NCI-H128 (cell line): ENCODE measurements at regions not wholly inside any gene's neighbourhood (a gene's known extent, or its start where the extent isn't known, plus 50 kb on each side); places are given as distances from the start of the nearest gene placed in this dataset.

Source experiments
- DNase-seq: peaks from one replicate; lab custom pipeline; 2025; ENCODE audit not compliant: unreplicated experiment; lab: John Stamatoyannopoulos, UW

DNA sequence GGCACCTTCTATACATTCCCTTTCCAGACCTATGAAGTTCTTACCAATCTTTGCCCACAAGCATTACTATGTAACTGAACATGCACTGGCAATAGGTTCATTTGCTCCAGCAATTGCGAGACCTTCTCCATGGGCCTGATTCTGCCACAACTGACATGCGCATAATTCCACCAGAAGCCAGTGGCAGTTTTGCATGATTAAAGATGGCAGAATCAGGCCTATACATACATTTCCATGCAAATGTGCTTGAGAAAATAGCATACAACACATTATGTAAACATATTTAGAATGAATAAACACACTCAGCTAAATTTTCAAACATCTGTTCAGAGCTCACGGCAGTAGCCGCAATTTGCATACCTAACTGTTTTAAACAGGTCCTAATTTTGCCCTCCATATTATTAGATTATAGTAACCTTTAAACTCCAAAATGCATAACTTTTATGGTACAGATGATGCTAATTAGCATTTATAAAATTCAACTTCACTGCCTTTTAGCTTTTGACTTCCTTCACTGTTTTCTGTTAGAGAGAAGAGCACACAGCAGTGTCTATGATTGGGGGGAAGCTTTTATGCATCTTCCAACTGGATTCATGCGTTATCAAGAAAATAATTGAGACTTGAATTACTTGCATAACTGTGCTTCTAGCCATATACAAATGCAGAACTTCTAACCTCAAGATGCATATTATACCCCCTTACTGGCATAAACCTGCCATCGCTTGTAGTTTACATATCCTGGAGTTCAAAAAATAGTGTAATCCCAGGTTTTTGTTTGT, 155.3 kb upstream of the CDH19 start:
- no peak for DNase-seq

DNA sequence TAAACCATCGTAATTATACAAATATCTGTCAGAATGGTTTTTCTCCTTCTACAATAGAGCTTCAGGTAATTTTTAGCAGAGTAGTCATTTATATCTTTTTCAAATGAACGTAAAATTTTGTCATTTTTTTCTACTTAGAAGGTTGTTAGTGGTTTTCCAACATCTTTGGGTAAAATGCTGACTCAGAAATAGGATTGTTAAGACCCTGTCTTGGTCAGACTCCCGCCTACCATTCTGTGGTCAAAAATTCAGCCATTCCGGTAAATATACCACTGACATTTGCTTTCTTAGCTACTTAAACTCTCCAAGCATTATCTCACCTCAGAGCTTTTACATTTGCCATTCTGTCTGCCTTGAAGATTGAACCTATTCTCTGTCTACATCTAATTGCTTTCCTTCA, 154.1 kb upstream of the CDH19 start:
- no peak for DNase-seq

DNA sequence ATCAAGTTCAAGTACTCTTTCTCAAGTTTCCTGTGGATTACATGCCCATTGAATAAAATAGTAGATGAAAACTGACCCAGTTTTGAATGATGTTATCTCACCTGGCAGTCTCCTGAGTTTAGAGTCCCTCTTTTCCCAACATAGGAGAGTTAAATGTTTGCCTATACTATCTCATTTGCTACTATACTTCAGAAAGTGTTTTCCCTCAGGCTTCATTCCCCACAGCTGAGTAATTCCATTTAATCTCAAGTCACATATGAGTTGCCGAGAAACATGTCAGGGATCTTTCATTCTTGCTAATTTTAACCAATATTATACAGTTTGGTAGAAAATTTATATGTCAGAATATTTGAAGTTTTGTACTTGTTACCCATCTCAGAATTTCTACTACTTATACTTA, 150.4 kb upstream of the CDH19 start:
- DNase-seq = no peak

DNA sequence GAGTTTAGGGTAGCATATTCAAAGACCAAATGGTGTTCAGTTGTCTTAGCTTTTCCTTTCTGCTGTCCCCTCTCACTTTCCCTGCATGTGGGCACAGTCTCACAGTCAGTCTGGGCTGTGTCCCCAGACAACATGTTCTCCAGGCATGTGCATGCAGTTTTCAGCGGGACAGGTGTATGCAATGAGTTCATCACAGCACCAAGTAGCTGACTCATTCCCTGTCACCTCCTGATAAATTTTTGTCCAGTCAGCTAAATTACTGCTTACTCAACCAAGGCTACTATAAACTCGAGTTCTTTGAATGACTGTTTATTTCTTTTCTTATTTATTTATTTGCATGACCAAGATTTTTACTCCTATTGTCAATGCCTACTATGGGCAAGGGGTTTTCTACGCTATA, 148.8 kb upstream of the CDH19 start:
- DNase-seq = no peak

DNA sequence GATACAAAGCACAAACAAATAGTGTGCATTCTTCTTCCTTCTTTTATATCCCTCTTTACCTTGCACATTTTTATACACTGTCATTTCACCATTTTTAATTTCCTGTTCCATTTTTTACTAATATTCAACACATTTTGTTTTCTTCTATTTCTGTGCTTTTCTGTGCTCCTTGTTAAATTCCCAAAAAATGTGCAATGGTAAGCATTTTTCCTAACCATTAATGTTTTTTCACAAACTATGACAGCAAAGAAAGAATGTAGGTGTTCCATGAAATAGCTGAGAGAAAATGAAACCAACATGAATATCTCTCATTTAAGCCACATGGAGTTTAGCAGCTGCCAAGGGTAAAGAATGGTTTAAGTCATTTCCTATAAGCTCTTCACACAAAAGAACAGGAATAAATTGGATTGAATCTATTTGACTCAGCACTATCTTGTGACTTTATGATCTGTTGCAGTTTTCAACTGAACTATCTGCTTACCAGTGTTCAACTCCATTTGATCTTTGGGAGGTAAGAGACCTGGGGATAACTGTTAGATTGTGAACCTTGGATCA, 145.7 kb upstream of the CDH19 start:
- no peak for DNase-seq

DNA sequence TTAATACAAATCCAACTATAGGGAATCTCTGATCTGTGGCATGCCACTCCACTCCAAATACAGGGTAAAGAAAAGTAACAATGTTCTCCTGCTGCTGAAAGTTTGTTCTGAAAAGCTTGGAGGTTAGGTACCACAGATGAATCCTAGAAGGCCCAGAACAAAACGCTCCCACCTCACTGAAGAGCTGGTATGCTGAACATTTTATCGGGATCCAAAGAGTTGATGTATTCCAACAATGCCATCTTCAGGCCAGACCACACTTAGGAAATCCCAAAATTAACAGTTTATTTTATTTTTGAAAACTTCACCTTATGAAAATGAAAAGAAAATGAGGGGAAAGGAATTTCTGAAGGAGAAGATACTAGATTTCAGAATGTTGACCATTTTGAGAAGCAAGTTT, 145.1 kb upstream of the CDH19 start:
- no peak for DNase-seq

DNA sequence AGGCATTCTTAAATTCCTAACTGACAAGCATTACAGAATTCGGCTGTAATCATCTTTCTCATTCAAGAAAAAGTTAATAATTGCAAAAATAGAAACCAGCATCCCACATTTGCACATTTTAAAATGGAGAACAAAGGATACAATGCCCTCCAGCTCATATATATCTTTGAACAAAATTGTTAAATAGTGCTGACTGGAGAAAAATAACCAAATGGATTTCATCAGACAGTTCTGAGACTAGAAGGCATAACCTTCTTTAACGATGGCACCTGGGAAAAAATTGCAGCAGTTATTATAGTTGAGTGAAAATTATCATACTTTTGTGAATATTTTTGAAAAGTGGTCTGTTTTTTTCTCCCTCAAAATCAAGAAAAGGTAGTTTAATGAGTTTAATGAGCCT, 138.9 kb upstream of the CDH19 start:
- DNase-seq = no peak

DNA sequence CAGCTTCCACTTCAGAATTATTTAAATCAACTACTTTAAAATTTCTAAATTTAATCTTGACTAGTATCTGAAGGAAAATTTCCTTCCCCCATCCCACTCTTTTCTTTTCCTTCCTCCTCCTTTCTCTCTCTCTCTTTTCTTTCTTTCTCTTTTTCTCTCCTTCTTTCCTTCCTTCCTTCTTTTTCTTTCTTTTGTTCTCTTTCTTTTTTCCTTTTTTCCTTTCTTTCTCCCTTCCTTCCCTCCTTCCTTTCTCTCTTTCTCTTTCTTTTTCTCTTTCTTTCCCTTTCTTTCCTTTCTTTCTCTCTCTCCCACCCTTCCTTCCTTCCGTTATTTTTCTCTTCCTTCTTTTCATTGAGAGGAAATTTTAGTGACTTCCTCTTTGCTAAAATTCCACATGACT, 132.0 kb upstream of the CDH19 start:
- no peak for DNase-seq

DNA sequence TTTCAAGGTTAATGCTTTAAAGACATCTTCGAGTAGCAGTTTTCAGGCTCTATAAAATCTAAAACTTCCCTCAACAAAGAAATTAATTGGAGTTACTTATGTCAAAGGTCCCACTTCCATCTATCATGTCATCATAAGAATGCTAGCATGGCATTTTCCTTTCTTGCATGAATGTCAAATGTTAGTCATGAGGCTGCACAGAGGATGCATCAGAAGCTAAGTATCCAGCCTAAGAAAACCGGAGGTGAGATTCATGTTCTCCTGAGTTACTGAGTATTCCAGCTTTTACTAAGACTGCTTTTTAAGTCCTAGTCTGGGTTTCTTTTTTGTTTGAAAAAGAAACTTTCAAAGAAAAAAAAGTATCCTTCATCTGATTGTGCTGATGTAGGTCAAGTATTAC, 130.6 kb upstream of the CDH19 start:
- no peak for DNase-seq

DNA sequence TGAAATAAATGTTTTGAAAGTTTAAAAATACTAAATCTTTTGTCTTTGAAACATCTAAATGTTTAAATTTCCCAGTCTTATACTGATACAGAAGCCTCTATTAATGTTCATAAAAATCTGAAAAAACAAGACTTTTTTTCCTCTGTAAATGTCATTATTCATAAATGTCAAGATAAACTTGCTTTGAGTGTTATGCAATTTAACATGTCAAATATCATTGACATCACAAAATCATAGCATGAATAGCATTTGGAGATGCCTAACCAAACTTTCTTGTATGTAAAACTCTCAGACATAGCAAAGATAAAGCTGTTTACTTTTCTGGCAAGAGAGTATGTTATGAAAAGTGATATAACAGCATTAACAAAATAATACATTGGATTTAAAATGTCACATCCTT, 128.0 kb upstream of the CDH19 start:
- DNase-seq = no peak

DNA sequence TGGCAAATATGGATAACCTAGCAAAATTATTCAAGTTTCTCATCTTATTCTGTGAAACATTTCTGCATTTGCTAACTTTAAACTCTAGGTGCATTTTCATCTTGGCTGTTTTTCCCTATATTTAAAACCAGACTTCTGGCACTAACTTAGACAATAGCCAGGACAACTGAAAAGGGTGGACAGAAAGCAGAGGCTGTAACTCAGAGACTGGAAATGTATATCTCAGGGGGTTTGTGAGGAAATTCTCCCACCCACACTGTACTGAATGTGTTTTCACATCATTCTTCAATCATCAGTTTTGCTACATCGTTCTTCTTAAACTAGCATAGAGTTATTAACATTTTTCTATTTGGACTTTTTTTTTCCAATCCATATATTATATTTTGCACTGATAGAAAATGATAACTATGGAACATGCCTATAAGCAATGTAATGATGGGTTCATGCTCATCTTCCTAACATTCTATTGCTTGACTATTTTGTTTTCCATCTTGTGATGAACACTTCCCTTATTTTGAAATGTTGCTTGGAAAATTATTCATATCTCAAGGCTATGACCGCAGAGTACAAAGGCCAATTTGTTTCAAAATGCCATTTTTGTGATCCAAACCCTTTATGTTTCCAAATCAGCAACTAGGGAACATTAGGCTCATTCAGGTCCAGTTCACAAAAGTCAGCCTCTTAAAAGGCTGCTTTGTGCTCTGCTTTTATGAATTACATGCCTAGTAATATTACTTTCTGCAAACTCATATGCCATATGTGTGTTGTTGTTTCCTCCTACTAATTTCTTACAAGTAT, 125.8 kb upstream of the CDH19 start:
- no peak for DNase-seq

DNA sequence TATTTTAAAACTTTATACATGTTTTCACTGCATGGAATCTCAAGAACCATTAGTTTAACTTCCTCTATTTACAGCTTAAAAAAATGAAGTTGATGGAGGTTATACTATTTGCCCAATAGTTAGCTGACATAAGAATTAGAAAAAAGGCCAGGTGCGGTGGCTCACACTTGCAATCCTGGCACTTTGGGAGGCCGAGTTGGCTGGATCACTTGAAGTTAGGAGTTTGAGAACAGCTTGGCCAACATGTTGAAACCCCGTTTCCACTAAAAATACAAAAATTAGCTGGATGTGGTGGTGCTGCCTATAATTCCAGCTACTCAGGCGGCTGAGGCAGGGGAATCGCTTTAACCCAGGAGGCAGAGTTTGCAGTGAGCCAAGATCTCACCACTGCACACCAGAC, 125.1 kb upstream of the CDH19 start:
- no peak for DNase-seq

DNA sequence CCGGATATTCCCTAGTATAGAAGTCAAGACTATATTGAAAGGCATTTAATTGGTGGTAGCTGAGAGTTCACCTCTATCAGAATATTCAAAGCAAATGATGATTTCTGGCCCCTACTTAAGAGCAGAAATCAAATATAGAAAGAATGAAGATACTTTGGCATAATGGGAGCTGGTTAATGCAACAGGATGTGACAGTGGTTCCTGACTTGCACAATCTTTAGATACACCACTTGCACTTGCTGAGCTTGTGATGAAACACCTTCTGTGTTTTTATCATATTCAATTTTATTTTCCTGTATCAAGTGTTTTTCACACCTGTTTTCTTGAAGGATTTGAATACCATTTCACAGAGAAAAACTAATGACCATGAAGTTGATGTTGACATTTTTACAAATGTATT, 124.1 kb upstream of the CDH19 start:
- no peak for DNase-seq

DNA sequence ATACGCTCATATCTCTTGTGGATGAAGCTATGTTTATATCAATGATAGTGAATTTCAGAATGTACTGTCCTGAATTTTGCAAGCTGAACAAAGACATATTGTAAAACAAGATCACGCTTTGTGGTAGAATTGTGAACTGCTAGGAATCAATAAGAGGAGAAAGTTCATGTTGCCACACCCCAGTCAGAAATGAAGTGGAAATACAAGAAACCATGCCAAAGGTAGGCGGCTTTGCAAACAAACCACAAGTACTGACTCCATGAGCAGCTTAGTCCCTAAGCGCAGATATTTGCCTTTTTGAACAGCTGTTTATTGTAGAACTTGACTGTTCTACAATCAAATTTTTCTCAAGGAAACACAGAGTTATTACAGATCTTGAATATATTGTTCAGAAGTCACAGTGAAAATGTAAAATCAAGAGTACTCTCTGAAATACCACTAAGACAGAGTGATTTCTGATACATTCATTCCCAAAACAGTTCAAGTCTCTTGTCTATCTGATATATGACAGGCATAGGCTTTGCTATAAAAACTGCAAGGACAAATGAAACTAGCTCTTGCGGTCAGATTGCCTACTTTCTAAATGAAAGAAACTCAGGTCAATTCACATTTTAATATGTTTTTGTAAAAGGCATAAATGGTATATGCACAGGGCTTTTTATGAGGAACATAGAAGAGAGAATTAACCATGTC, 120.9 kb upstream of the CDH19 start:
- no peak for DNase-seq

DNA sequence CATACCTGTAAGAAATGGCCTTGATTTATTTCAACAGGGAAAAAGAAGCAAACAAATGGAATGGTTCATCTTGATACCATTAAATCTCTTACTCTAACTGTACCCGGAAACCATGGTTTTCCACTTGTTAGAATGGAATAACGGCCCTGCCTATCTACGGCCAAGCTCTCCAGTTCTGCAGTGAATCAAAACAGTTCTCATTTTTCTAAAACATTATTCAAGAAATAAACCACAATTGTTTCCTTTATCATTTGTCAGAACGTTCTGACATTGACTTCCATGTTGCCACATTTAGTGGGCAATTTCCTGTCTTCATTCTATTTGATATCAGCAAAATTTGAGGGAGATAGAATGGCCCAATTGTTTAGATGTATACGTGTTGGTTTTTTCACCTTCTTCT, 118.8 kb upstream of the CDH19 start:
- DNase-seq = no peak

DNA sequence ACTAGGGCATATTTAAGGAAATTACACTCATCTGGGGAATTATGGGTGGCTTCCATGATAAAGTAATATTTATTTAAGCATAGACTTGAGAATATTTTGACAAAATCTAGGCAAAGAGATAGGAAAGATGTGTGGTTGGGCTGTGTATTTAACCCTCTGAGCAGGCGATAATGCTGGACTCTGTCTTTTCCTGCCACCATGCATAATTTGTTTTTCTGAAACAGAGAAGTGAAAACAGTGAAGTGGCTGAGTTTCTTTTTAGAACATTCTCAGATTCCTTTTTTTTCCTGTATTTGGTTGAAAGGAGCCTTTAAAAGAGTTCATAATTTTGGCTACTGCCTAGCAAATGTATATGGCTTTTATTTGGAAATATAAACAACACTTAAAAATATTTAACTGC, 104.8 kb upstream of the CDH19 start:
- DNase-seq = no peak

DNA sequence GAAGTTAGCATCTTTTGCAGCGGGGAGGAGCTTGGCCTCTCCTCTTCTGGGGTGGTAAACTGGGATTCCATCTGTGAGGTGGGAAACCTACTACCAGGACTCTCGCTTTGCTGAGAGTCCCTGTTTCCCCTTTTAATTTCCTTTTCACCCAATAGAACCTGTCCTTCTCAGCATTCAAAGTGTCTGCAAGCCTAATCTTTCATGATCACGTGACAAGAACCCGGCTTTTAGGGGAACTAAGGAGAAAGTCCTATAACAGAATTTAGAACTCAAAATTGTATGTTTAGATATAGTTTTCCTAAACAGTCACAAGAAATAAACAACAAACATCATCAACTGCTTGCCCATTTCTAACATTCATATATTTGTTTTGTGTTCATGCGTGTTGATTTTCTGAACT, 103.6 kb upstream of the CDH19 start:
- no peak for DNase-seq

DNA sequence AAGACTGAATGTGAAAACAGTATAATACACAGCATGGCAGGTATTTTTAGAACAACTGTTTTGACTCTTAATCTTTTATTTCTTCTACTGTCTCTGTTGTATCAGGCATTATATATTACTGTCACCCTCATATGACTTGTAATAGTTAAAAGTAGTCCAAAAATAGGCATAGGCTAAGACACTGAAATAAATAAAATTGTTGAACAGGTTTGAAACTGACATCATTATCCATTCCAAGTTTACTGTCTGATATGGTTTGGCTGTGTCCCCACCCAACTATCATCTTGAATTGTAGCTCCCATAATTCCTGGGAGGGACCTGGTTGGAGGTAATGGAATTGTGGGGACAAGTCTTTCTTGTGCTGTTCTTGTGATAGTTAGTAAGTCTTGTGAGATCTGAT, 91.4 kb upstream of the CDH19 start:
- no peak for DNase-seq

DNA sequence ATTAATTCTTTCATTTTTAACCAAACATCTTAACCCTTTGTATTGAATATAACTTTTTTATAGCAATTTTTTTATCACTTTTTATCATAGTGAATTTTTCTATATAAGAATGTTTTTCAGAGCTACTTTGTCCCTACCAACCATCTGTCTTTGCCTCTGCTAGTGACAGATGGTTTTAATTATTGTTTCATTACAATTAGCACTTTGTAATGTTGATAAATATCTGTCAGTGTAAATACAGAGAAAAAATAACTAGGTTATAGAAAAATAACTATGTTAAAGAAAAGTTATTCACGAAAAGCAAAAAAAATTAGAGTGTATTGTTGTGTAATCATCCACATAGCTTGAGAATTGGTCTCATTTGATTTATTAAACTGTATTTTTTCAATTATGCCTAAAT, 91.0 kb upstream of the CDH19 start:
- no peak for DNase-seq

DNA sequence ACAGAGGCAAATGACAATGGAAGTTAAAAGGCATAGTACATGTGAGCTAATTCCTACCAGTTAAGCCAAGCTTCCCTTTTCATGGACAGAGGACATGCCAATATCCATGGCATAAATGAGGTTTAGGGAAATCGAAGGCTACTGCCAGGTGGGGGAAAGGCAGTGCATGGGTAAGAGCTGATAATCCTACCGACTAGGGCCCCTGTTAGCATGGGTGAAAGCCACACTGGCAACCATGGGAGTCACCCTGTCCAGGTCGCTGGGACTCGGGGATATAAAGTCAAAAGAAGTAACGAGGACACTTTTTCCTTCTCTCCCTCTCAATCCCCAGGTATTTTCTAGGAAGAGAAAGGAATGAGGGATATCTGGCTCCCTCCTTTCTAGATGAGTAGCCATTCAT, 83.7 kb upstream of the CDH19 start:
- DNase-seq = no peak

DNA sequence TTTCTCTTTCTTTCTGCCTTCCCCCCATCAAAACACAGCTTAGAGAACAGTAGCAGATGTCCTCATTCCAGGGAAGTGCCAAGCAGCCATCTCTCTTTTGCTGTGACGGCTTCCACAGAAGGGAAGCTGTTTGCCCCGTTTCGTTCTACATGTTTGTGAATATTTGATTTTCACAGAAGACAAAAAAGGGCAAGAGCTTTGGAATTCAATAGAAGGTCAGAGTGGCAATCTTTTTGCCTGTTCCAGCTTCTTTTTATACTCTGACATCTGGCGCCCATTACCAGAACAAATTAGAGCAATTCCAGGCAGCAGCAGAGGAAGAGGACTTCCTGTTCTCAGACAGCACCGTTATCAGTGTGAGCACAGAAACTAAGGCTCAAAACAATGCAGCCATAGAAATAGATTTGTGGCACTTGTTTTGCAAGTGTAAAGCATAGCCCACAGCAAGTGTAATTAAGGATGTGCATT, 79.0 kb upstream of the CDH19 start:
- no peak for DNase-seq

DNA sequence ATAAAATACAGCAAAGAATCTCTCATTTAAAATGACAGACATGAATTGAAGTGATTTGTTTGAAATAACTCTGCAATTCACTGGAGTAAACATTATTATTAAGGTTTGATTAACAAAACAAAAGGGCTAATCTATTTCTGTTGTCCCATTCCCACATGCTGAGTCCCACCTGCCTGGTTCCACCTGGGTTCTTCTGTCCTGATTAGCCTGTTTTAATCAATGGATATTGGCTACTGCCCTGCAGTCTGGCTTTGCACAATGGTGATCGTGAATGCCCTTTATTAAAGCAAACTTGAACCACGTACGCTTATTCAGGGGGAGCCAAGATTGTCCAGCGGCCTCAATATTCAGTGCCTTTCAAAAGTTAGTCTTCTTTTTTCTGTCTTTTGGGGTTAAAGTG, 72.8 kb upstream of the CDH19 start:
- DNase-seq = no peak
